NB4 (cell line): ENCODE measurements at regions not wholly inside any gene's neighbourhood (a gene's known extent, or its start where the extent isn't known, plus 50 kb on each side); places are given as distances from the start of the nearest gene placed in this dataset.

Experiments
- CTCF ChIP-seq: IDR thresholded peaks from one replicate; pipeline ENCODE4 v1.5.1; 2012; ENCODE audit warnings: low read depth, low read length
- MAX ChIP-seq: IDR thresholded peaks from 2 replicates; pipeline ENCODE4 v1.6.1; 2011; ENCODE audit warnings: low read depth, low read length
- POLR2A ChIP-seq: IDR thresholded peaks from 2 replicates; pipeline ENCODE4 v1.6.1; 2011; ENCODE audit warnings: mild to moderate bottlenecking; ENCODE audit not compliant: insufficient read length; ENCODE audit errors: extremely low read depth

GRCh38 chr4:23134331-23134730, 441.6 kb downstream of the GBA3 start:
- TF ChIP-seq CTCF (no peak), POLR2A (no peak), MAX (no peak)
